Ramos (cell line): ENCODE measurements at regions not wholly inside any gene's neighbourhood (a gene's known extent, or its start where the extent isn't known, plus 50 kb on each side); places are given as distances from the start of the nearest gene placed in this dataset.
"Not testable (repeated sequence)": the region's sequence is repeated elsewhere in the genome, so short reads cannot be mapped to it uniquely, and the experiment has no call there.

Experiments
- in situ Hi-C: fragments of 300-500 bp; cut with MboI; formaldehyde crosslinking; loops from one replicate; pipeline ENCODE4 v1.14.3; 2022; ENCODE audit warnings: low sequenced_read_pairs; ENCODE audit not compliant: unreplicated experiment

GRCh38 chr18:60873708-60874107 lies 459.5 kb upstream of the CDH20 start:
- in situ Hi-C loops = no loop called here

DNA sequence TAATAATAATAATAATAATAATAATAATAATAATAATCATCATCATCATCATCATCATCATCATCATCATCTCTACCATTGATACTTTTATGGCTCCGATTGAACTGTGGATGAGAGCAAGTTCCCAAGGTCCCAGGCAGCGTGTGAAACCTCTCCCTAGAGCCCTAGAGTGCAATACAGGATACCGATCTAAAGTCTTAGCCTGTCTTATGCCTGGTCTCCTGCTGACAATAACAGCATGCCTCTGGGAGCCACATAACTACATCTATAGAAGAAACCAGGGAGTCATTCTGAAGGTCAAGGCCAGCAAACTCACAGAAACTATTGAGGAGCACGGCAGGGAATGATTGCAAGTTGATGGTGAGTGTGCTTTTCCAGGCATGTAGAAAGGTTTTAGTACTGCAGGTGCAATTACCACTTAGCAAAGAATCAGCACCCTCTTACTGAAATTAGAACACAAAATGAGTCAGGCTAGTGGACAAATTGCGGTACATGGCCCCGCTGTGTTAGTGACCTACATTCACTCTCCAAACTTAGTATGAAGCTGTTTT lies 457.2 kb upstream of the CDH20 start:
- in situ Hi-C loops = no loop called here

DNA sequence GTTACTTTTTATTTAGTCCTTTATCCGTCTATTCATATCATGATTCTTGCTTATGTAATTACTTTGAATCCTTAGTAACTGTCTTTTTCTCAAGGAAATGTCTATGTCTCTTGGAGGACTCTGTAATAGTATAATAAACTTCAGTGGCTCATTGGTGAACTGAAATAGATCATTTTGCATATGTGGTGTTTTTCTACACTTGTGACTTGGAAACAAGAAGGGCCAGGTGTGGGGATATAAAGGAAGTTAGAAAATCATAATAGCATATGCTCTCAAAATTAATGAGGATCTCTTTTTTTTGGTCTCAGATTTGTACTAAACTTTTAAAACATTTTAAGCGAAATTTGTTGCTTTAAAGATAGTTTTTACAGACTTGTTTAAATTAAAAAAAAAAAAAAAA lies 453.0 kb upstream of the CDH20 start:
- in situ Hi-C loops = no loop called here

DNA sequence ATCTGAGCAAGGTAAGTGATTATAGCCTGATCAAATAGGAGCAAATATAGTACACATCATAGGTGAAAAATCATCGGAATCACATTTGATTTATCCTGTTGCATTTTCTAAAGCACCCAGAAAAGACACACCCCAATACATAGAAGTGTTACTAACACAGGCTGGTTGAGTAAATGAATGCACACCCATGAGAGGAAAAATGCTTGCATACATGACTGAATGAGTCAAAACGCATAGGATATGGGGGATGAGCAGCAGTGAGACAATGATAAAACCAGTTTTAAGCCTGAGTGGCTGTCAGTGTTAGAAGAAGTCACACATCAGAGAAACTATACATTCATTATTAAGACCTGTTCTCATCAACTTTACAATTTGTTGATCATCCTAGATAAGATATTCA lies 449.6 kb upstream of the CDH20 start:
- in situ Hi-C loops = no loop called here

DNA sequence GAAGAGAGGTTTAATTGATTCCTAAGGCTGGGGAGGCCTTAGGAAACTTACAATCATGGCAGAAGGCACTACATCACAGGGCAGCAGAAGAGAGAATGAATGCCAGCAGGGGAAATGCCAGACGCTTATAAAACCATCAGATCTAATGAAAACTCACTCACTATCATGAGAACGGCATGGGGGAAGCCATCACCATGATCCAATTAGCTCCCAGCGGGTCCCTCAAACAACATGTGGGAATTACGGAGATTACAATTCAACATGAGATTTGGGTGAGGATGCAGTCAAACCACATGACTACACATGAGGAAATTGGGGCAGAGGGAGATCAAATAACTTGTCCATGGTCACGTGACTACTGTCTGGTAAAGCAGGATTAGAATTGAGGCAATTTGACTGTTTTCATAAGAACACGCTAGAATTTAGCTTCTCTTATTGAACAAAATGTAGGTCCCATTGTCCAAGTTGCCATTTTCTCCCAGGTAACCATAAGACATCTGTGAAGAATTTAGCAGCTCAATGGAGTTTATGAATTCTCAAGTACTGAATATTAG lies 445.1 kb upstream of the CDH20 start:
- in situ Hi-C loops = no loop called here

GRCh38 chr18:60889442-60889841 lies 443.8 kb upstream of the CDH20 start:
- in situ Hi-C loops = no loop called here

DNA sequence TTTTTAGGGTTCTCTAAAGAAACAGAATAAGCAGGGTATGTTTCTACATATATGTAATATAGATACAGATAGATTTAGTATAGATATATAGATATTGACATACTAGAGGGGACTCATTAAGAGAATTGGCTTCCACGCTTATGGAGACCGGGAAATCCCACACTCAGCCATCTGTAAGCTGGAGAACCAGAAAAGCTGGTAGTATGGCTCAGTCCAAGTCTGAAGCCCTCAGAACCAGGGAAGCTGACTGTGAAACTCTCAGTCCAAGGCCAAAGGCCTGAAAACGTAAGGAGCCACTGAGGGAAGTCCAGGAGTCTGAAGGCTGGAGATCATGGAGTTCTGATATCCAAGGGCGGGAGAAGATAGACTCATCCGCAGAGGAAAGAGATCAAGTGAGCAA lies 441.3 kb upstream of the CDH20 start:
- in situ Hi-C loops = no loop called here

- in situ Hi-C loops = no loop called here
Measured at GRCh38 chr18:60892441-60892840, 440.8 kb upstream of the CDH20 start.

DNA sequence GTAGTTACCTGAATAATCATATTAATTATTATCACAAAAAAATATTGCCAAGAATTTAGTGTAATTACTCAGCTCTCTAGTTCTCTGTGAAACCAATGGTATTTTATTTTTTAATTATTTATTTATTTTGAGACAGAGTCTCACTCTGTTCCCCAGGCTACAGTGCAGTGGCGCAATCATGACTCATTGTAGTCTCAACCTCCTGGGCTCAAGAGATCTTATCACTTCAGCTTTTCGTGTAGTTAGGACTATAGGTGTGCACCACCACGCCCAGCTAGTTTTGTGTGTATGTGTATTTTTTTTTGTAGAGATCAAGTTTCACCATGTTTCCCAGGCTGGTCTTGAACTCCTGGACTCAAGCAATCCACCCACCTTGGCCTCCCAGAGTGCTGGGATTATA lies 440.4 kb upstream of the CDH20 start:
- in situ Hi-C loops = no loop called here

- in situ Hi-C loops = no loop called here
Measured at GRCh38 chr18:60893355-60894097, 439.7 kb upstream of the CDH20 start.

- in situ Hi-C loops = no loop called here
Measured at GRCh38 chr18:60894254-60894945, 438.8 kb upstream of the CDH20 start.

DNA sequence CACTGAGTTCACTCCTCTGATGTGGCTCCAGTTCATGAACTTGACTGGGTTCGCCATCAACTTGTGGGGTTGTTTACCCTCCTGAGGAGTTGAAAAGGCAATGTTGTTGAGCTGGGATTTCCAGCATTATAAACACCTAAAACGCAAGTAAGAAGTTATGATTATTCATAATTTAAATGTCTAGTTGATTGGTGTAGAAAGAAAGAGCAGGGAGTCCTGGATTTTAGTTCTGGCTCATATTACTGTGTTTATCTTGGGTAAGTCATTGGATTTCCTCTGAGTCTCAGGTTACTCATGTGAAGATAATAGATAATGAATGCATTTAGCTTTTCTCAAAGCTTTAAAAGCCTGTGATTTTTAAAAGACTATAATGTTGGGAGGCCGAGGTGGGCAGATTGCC lies 438.0 kb upstream of the CDH20 start:
- in situ Hi-C loops = no loop called here

DNA sequence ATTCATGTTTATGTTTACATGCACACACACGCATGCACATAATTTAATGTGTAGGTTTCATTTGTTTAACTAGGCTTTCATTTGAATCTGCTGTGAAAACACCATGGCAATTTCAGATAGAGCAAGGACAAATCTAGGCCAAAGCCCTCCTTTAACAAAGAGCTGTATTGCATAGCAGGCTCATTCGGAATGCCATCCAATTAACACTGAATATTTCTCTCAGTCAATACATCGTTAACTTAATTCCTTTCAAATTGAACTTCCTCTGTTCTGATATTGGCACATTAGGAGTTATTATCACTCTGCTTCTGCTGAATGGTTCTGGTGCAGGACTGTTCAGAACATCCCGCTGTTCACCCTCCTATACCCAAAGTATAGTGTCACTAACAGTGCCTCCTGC lies 435.1 kb upstream of the CDH20 start:
- in situ Hi-C loops = no loop called here

GRCh38 chr18:60905699-60906098 lies 427.5 kb upstream of the CDH20 start:
- in situ Hi-C loops = no loop called here

DNA sequence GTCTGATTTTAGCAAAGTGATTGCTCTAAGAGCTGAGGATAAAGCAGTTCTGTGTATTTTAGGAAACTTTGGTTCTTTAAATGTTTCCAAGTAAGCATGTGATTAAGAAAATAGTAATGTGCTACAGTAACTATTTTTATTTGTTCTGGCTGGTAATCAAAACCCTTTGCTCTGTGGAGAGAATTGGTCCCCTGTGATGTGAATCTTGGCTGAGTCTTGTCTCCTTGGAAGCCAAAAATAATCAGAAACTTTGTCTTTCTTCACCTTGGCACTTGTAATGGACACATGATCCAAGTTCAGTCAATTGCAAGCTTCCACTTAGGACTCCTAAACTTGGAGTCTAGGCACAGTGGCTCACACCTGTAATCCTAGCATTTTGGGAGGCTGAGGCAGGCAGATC lies 422.7 kb upstream of the CDH20 start:
- in situ Hi-C loops = no loop called here

DNA sequence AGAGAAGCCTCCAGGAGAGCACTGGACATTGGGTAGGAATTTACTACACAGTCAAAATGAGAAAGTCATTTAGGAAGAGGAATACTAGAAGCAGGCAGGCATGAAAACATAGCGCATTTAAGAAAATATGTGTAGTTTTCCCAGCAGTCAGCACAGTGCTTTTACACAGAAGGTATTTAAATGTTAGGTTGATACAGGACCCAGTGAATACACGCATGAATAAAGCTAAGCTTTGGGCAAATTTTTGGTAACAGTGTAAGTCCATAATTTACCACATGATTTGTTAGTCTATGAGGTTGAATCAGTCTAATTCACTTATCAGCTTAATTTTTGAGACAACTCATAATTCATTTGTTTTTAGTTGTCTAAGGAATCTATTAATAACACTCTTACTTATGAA lies 421.7 kb upstream of the CDH20 start:
- in situ Hi-C loops = no loop called here

DNA sequence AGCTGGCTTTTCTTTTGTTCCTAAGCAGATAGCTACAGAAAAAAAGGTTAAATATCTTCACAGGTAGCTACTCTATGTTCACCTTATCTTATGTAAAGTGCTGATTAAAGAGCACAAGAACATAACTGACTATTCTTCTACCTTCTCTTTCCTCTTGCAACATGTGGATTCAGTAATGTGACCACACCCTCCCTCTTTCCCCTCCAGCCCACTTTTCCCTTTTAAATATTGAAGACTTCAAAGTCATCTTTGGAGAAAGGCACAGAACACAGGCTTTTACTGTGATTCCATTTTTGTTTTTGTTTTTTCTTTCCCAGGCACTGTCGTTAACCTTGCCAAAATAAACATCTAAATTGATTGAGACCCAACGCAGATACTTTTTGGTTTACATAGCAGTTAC lies 418.1 kb upstream of the CDH20 start:
- in situ Hi-C loops = no loop called here

- in situ Hi-C loops = not testable (repeated sequence)
Measured at GRCh38 chr18:60918862-60919261, 414.4 kb upstream of the CDH20 start.

DNA sequence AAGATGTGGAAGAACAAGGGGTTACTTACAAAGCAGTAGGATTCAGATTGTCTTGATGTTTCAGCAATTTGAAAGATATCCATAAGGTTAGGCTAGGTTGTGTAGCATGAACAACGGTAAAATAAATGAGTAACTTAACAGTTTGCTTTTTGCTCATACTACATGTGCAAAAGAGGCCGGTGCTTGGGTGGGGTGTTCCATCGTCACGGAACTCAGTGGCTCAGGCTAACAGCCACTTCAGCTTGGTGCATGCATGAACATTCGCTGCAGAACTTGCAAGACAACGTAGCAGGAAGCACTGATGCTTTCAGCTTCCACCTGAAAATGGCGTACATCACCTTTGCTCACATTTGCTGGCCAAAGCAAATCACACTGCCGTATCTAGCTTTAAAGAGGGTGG lies 407.3 kb upstream of the CDH20 start:
- in situ Hi-C loops = no loop called here

DNA sequence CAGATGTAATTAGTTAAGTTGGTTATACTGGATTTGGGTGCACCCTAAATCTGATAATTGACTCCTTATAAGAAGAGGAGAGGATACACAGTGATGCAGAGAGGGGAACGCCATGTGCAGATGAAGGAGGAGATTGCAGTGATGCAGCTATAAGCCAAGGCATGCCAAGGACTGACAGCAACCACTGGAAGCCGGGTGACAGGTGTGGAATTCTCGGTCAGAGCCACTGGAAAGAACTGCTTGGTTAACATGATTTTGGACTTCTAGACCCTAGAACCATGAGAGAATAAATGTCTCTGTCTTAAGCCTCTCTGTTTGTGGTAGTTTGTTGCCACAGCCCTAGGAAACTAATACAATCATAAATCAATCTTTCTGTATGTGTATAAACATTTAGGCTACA lies 403.3 kb upstream of the CDH20 start:
- in situ Hi-C loops = no loop called here
